ENCODE measurements at regions not wholly inside any gene's neighbourhood (a gene's known extent, or its start where the extent isn't known, plus 50 kb on each side); places are given as distances from the start of the nearest gene placed in this dataset.

DNA sequence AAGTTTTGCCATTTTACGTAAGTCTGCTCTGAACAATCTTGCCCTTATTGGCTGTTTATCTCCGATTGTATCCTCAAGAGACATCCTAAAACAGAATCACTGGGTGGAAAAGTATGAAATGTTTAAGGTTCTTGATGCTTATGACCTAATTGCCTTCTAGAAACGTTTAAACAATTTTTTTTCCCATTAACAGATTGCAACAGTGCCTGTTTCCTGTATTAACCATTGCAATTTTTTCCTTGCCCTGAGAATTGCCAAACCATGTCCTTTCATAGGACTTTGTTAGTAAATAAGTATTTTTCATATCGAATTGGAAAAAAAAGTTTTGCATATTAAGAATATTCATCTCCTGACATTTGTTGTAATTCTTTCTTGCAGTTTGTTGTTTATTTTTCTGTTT, 639.8 kb downstream of the INHBA start:
- H3K4me3 ChIP-seq (ENCODE audit: low read depth in 1 of 2, low read length in 2 of 2), result no peak overlapping the region
- no peaks in the 10 kb centered on the region for H3K36me3 ChIP-seq (ENCODE audit: control insufficient read depth in 1 of 2, insufficient read depth in 2 of 2, low read length in 2 of 2)
- H3K9me3 ChIP-seq (ENCODE audit: control insufficient read depth in 1 of 2, low read length in 2 of 2), result no peaks in the 10 kb centered on the region
- H3K4me1 ChIP-seq (ENCODE audit: control insufficient read depth in 1 of 2, insufficient read depth in 2 of 2, low read length in 2 of 2), result no peaks in the 10 kb centered on the region
- no peak overlapping the region for H3K27ac ChIP-seq (ENCODE audit: low read length)
- H3K27me3 ChIP-seq (ENCODE audit: low read depth, low read length), result no peaks in the 10 kb centered on the region

GRCh38 chr7:41060796-41061195, 642.1 kb downstream of the INHBA start:
- Histone ChIP-seq H3K36me3 (ENCODE audit: control insufficient read depth in 1 of 2, insufficient read depth in 2 of 2, low read length in 2 of 2) (no peaks in the 10 kb centered on the region), H3K4me1 (ENCODE audit: control insufficient read depth in 1 of 2, insufficient read depth in 2 of 2, low read length in 2 of 2) (no peaks in the 10 kb centered on the region), H3K9me3 (ENCODE audit: control insufficient read depth in 1 of 2, low read length in 2 of 2) (no peaks in the 10 kb centered on the region), H3K27me3 (ENCODE audit: low read depth, low read length) (no peaks in the 10 kb centered on the region), H3K4me3 (ENCODE audit: low read depth in 1 of 2, low read length in 2 of 2) (no peak overlapping the region), H3K27ac (ENCODE audit: low read length) (no peak overlapping the region)

DNA sequence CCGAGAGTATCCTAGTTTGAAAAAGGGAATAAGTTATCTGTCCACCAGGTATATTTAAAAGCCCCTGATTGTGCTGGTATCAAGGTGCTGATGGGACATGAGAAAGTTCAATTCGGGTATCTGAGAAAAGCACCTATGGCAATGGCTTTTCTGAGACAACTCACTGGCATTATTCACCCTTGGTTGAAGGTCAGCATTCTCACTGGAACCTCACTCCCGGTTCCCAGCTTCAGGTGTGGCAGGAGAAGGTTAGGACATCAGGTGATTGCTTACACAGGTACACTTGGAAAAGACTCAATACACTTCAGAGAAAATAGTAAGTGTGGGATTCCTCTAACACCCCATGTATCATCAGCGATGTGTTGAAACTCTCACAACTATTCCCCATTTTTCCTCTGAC, 643.1 kb downstream of the INHBA start:
- no peaks in the 10 kb centered on the region for H3K36me3 ChIP-seq (ENCODE audit: control insufficient read depth in 1 of 2, insufficient read depth in 2 of 2, low read length in 2 of 2)
- H3K9me3 ChIP-seq (ENCODE audit: control insufficient read depth in 1 of 2, low read length in 2 of 2), result no peaks in the 10 kb centered on the region
- no peaks in the 10 kb centered on the region for H3K4me1 ChIP-seq (ENCODE audit: control insufficient read depth in 1 of 2, insufficient read depth in 2 of 2, low read length in 2 of 2)
- no peak overlapping the region for H3K27ac ChIP-seq (ENCODE audit: low read length)
- H3K27me3 ChIP-seq (ENCODE audit: low read depth, low read length), result no peaks in the 10 kb centered on the region
- no peak overlapping the region for H3K4me3 ChIP-seq (ENCODE audit: low read depth in 1 of 2, low read length in 2 of 2)

DNA sequence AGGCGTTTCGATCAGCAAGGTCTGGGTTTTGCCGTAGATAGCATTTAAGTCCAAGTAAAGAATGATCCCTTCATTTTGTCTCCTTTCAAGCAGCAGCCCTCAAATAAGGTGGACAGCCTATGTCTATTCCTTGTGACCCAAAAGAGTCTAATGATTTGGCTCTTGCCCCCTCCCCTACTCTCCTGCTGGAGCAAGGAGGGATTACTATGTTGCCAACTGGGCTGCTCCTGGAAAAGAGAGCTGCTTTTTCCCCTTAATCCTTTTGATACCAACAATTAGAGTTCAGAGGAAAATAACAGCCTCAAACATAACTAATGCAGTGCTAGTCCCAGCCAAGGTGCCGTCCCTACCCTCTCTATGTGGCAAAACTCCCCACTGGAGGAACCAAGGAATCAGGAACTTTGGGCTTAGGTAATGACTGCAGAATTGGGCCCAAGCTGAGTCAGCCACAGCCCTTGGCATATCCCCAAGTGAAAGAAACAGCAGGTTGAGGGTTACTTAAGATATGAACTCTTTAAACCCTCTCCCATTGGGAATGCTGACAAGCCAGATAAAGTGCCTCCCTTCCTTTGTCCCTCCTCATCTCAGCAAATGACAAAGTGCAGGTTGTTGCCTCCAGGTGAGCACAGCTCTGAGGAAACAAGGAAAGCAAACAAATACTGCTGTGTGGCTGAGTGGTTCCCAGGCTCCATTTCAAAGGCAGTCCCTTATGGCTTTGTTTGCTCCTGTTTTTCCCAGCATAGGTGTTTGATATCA, 643.7 kb downstream of the INHBA start:
- H3K27me3 ChIP-seq (ENCODE audit: low read depth, low read length), result no peaks in the 10 kb centered on the region
- no peaks in the 10 kb centered on the region for H3K36me3 ChIP-seq (ENCODE audit: control insufficient read depth in 1 of 2, insufficient read depth in 2 of 2, low read length in 2 of 2)
- no peak overlapping the region for H3K27ac ChIP-seq (ENCODE audit: low read length)

GRCh38 chr7:41054960-41055661, 647.8 kb downstream of the INHBA start:
- H3K9me3 ChIP-seq (ENCODE audit: control insufficient read depth in 1 of 2, low read length in 2 of 2), result no peaks in the 10 kb centered on the region
- no peaks in the 10 kb centered on the region for H3K4me1 ChIP-seq (ENCODE audit: control insufficient read depth in 1 of 2, insufficient read depth in 2 of 2, low read length in 2 of 2)
- H3K27me3 ChIP-seq (ENCODE audit: low read depth, low read length), result no peaks in the 10 kb centered on the region
- no peak overlapping the region for H3K27ac ChIP-seq (ENCODE audit: low read length)
- H3K36me3 ChIP-seq (ENCODE audit: control insufficient read depth in 1 of 2, insufficient read depth in 2 of 2, low read length in 2 of 2), result no peaks in the 10 kb centered on the region
- H3K4me3 ChIP-seq (ENCODE audit: low read depth in 1 of 2, low read length in 2 of 2), result no peak overlapping the region

More for the DNA sequence above, 643.7 kb downstream of the INHBA start:
- H3K9me3 ChIP-seq (ENCODE audit: control insufficient read depth in 1 of 2, low read length in 2 of 2), result no peaks in the 10 kb centered on the region
- no peak overlapping the region for H3K4me3 ChIP-seq (ENCODE audit: low read depth in 1 of 2, low read length in 2 of 2)
- H3K4me1 ChIP-seq (ENCODE audit: control insufficient read depth in 1 of 2, insufficient read depth in 2 of 2, low read length in 2 of 2), result no peaks in the 10 kb centered on the region

GRCh38 chr7:41053820-41054219, 649.1 kb downstream of the INHBA start:
- no peak overlapping the region for H3K27ac ChIP-seq (ENCODE audit: low read length)
- no peaks in the 10 kb centered on the region for H3K9me3 ChIP-seq (ENCODE audit: control insufficient read depth in 1 of 2, low read length in 2 of 2)
- no peaks in the 10 kb centered on the region for H3K27me3 ChIP-seq (ENCODE audit: low read depth, low read length)
- no peaks in the 10 kb centered on the region for H3K4me1 ChIP-seq (ENCODE audit: control insufficient read depth in 1 of 2, insufficient read depth in 2 of 2, low read length in 2 of 2)
- no peaks in the 10 kb centered on the region for H3K36me3 ChIP-seq (ENCODE audit: control insufficient read depth in 1 of 2, insufficient read depth in 2 of 2, low read length in 2 of 2)
- no peak overlapping the region for H3K4me3 ChIP-seq (ENCODE audit: low read depth in 1 of 2, low read length in 2 of 2)

DNA sequence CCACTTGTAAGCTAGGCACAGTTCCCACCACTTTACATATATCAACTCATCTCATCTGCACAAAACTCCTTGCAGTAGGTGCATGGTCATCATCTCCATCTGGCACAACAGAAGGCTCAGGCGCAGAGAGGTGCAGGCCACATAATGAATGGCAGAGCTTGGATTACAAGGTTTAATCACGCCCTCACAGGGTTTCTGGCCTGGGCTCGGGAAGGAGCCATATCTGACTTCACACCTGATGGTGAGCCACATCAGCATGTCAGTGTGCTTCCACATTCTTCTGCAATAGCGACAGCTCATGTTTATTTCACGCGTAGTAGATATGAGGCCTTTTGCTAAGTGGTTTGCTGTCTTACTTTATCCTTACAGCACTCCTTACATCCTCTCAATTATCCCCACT, 650.2 kb downstream of the INHBA start:
- Histone ChIP-seq H3K4me3 (ENCODE audit: low read depth in 1 of 2, low read length in 2 of 2) (no peak overlapping the region), H3K36me3 (ENCODE audit: control insufficient read depth in 1 of 2, insufficient read depth in 2 of 2, low read length in 2 of 2) (no peaks in the 10 kb centered on the region), H3K27me3 (ENCODE audit: low read depth, low read length) (no peaks in the 10 kb centered on the region), H3K9me3 (ENCODE audit: control insufficient read depth in 1 of 2, low read length in 2 of 2) (no peaks in the 10 kb centered on the region), H3K4me1 (ENCODE audit: control insufficient read depth in 1 of 2, insufficient read depth in 2 of 2, low read length in 2 of 2) (no peaks in the 10 kb centered on the region), H3K27ac (ENCODE audit: low read length) (no peak overlapping the region)

DNA sequence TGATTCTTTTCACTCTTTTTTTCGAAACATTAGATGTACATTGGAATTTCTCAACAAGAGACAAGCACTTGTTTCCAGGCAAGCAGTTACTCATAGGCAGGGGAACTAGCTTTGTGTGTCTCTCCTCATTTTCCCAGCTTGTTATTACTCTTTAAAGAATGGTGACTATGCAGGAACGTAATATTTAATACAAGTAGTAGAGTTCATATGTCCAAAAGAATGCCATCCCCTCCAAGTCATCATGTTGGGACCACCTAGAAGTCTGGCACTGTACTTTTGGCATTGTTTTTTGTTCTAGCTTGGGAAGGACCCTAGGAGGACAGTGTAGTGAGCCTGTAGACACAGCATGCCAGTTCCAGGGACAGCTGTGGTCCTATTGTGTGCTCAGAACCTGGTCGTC, 650.7 kb downstream of the INHBA start:
- H3K4me3 ChIP-seq (ENCODE audit: low read depth in 1 of 2, low read length in 2 of 2), result no peak overlapping the region
- H3K4me1 ChIP-seq (ENCODE audit: control insufficient read depth in 1 of 2, insufficient read depth in 2 of 2, low read length in 2 of 2), result peaks cover 0 to under 1% of the 10 kb centered on the region in 2 donors
- no peaks in the 10 kb centered on the region for H3K27me3 ChIP-seq (ENCODE audit: low read depth, low read length)
- H3K36me3 ChIP-seq (ENCODE audit: control insufficient read depth in 1 of 2, insufficient read depth in 2 of 2, low read length in 2 of 2), result no peaks in the 10 kb centered on the region
- no peaks in the 10 kb centered on the region for H3K9me3 ChIP-seq (ENCODE audit: control insufficient read depth in 1 of 2, low read length in 2 of 2)
- no peak overlapping the region for H3K27ac ChIP-seq (ENCODE audit: low read length)

GRCh38 chr7:41051535-41051934, 651.4 kb downstream of the INHBA start:
- Histone ChIP-seq H3K4me3 (ENCODE audit: low read depth in 1 of 2, low read length in 2 of 2) (no peak overlapping the region), H3K27me3 (ENCODE audit: low read depth, low read length) (no peaks in the 10 kb centered on the region), H3K27ac (ENCODE audit: low read length) (no peak overlapping the region), H3K4me1 (ENCODE audit: control insufficient read depth in 1 of 2, insufficient read depth in 2 of 2, low read length in 2 of 2) (peaks cover 0 to 6% of the 10 kb centered on the region in 2 donors), H3K9me3 (ENCODE audit: control insufficient read depth in 1 of 2, low read length in 2 of 2) (no peaks in the 10 kb centered on the region), H3K36me3 (ENCODE audit: control insufficient read depth in 1 of 2, insufficient read depth in 2 of 2, low read length in 2 of 2) (no peaks in the 10 kb centered on the region)

GRCh38 chr7:41051062-41051461, 651.8 kb downstream of the INHBA start:
- H3K27ac ChIP-seq (ENCODE audit: low read length), result no peak overlapping the region
- H3K4me1 ChIP-seq (ENCODE audit: control insufficient read depth in 1 of 2, insufficient read depth in 2 of 2, low read length in 2 of 2), result peaks cover 0 to 8% of the 10 kb centered on the region in 2 donors
- H3K4me3 ChIP-seq (ENCODE audit: low read depth in 1 of 2, low read length in 2 of 2), result no peak overlapping the region

GRCh38 chr7:41048771-41049170, 654.1 kb downstream of the INHBA start:
- no peak overlapping the region for H3K4me3 ChIP-seq (ENCODE audit: low read depth in 1 of 2, low read length in 2 of 2)
- H3K27ac ChIP-seq (ENCODE audit: low read length), result no peak overlapping the region
- H3K4me1 ChIP-seq (ENCODE audit: control insufficient read depth in 1 of 2, insufficient read depth in 2 of 2, low read length in 2 of 2), result peaks cover 0 to 8% of the 10 kb centered on the region in 2 donors
- H3K36me3 ChIP-seq (ENCODE audit: control insufficient read depth in 1 of 2, insufficient read depth in 2 of 2, low read length in 2 of 2), result no peaks in the 10 kb centered on the region
- H3K9me3 ChIP-seq (ENCODE audit: control insufficient read depth in 1 of 2, low read length in 2 of 2), result no peaks in the 10 kb centered on the region
- no peaks in the 10 kb centered on the region for H3K27me3 ChIP-seq (ENCODE audit: low read depth, low read length)

More at GRCh38 chr7:41051062-41051461, 651.8 kb downstream of the INHBA start:
- H3K27me3 ChIP-seq (ENCODE audit: low read depth, low read length), result no peaks in the 10 kb centered on the region
- no peaks in the 10 kb centered on the region for H3K9me3 ChIP-seq (ENCODE audit: control insufficient read depth in 1 of 2, low read length in 2 of 2)
- H3K36me3 ChIP-seq (ENCODE audit: control insufficient read depth in 1 of 2, insufficient read depth in 2 of 2, low read length in 2 of 2), result no peaks in the 10 kb centered on the region

Data from muscle layer of duodenum (tissue), 2 donors.